Activated T-cell treated with anti-CD3 and anti-CD28 coated beads for 24 hours (primary cell): ENCODE measurements at regions not wholly inside any gene's neighbourhood (a gene's known extent, or its start where the extent isn't known, plus 50 kb on each side); places are given as distances from the start of the nearest gene placed in this dataset.
"Not testable (repeated sequence)": the region's sequence is repeated elsewhere in the genome, so short reads cannot be mapped to it uniquely, and the experiment has no call there.

Experiments used
- DNase-seq: peaks from one replicate; pipeline ENCODE4 v3.0.0-alpha.2; 2020; ENCODE audit warnings: low read depth

GRCh38 chr11:69869311-69869939, 50.2 kb upstream of the FGF3 start:
- DNase-seq: no peak

- DNase-seq: no peak
These were observed 51.5 kb upstream of the FGF3 start for GRCh38 chr11:69870766-69871165.

GRCh38 chr11:69873166-69874077, 54.2 kb upstream of the FGF3 start:
- DNase-seq: no peak

- DNase-seq: no peak
These were observed 55.2 kb upstream of the FGF3 start for GRCh38 chr11:69874178-69874983.

- DNase-seq: no peak
These were observed 55.9 kb upstream of the FGF3 start for GRCh38 chr11:69874984-69875624.

- no peak for DNase-seq
These were observed 56.8 kb upstream of the FGF3 start for GRCh38 chr11:69876013-69876412.

- DNase-seq: no peak
These were observed 58.0 kb upstream of the FGF3 start for GRCh38 chr11:69877235-69877634.

GRCh38 chr11:69877704-69878103, 58.5 kb upstream of the FGF3 start:
- DNase-seq: not testable (repeated sequence)

GRCh38 chr11:69878144-69878883, 59.1 kb upstream of the FGF3 start:
- DNase-seq: no peak

GRCh38 chr11:69878927-69879728, 59.9 kb upstream of the FGF3 start:
- no peak for DNase-seq

GRCh38 chr11:69879729-69880005, 60.5 kb upstream of the FGF3 start:
- no peak for DNase-seq

GRCh38 chr11:69880041-69880825, 61.0 kb upstream of the FGF3 start:
- no peak for DNase-seq

GRCh38 chr11:69880826-69881445, 61.7 kb upstream of the FGF3 start:
- no peak for DNase-seq

- no peak for DNase-seq
These were observed 62.5 kb upstream of the FGF3 start for GRCh38 chr11:69881467-69882269.

- no peak for DNase-seq
These were observed 63.0 kb upstream of the FGF3 start for GRCh38 chr11:69882270-69882608.

GRCh38 chr11:69883292-69884255, 64.4 kb upstream of the FGF3 start:
- no peak for DNase-seq

GRCh38 chr11:69884286-69884685, 65.1 kb upstream of the FGF3 start:
- no peak for DNase-seq

GRCh38 chr11:69884751-69885150, 65.5 kb upstream of the FGF3 start:
- no peak for DNase-seq
